ENCODE measurements at regions not wholly inside any gene's neighbourhood (a gene's known extent, or its start where the extent isn't known, plus 50 kb on each side); places are given as distances from the start of the nearest gene placed in this dataset.

DNA sequence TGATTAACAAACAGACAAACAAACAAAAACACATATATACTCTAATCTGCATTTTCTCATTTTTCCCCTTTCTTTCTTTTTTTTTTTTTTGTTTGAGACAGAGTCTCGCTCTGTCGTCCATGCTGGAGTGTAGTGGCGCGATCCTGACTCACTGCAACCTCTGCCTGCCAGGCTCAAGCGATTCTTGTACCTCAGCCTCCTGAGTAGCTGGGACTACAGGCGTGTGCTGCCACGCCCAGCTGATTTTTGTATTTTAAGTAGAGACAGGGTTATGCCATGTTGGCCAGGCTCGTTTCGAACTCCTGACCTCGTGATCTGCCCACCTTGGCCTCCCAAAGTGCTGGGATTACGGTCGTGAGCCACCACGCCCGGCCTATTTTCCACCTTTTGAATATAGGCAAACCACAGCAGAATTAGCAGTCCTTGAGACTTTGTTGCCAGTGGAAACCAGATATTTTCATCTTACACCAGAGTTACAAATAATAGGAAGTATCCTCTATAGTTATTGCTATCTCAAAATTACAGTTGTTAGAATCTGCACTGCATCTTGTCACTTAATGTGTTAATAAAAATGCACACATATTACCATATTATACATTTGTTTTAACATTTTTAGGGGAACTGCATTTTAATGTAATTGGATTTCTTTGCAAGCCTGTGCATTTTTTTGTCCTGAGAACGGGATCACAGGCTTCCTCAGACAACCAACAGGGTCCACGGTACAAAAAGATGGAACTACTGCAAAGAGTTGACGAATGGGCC lies 208.2 kb upstream of the ZNF217 start:
- TF ChIP-seq POLR2AphosphoS5 (IDR thresholded peaks at IDR 0.05; ENCODE audit: borderline replicate concordance, low read depth, low read length) (no peak), EZH2 (IDR thresholded peaks at IDR 0.05) (no peak)

Measured in SK-N-MC (cell line).